IMR-90 (cell line): ENCODE measurements at regions not wholly inside any gene's neighbourhood (a gene's known extent, or its start where the extent isn't known, plus 50 kb on each side); places are given as distances from the start of the nearest gene placed in this dataset.

ENCODE experiments used
- ATAC-seq: fragments of 200-7000 bp; cut with Tn5 transposase; 2 replicates; pipeline ENCODE4 v1.9.1; 2020; ENCODE audit warnings: low read depth, mild to moderate bottlenecking, moderate library complexity
- BruUV-seq: library from RNA; stranded (reverse); fragments of 400-500 nt; replicated peaks from 2 replicates; lab custom pipeline; 2021; lab: Mats Ljungman, UMichigan
- CTCF ChIA-PET: fragments of 300-600 bp; formaldehyde crosslinking; extraction: SDS; loops from one replicate; lab custom pipeline; 2021; ENCODE audit warnings: antibody characterized with exemption; lab: Yijun Ruan, JAX
- POLR2A ChIA-PET: fragments of 300-600 bp; sonication (Branson Sonifier 250); formaldehyde crosslinking; loops from one replicate; lab custom pipeline; 2022; ENCODE audit warnings: antibody characterized with exemption; ENCODE audit not compliant: unreplicated experiment; lab: Charles Lee
- DNase-seq: peaks from one replicate; pipeline ENCODE4 v3.0.0; 2013
- H2AFZ ChIP-seq: replicated peaks from 2 replicates; pipeline ENCODE3; 2013; ENCODE audit warnings: low read length, mild to moderate bottlenecking; ENCODE audit not compliant: poor library complexity
- H2AK5ac ChIP-seq: 2 replicates; pipeline ENCODE4 v1.6.1; 2013; ENCODE audit warnings: low read depth, low read length, inconsistent platforms
- H2AK9ac ChIP-seq: replicated peaks from 2 replicates; pipeline ENCODE3; 2013; ENCODE audit warnings: mild to moderate bottlenecking, low read depth, low read length, moderate library complexity; ENCODE audit not compliant: poor library complexity
- H2BK120ac ChIP-seq: 2 replicates; pipeline ENCODE4 v1.6.1; 2013; ENCODE audit warnings: low read depth, low read length, inconsistent platforms
- H2BK15ac ChIP-seq: 3 replicates; pipeline ENCODE4 v1.6.1; 2013; ENCODE audit warnings: low read depth, low read length, inconsistent platforms
- H2BK20ac ChIP-seq: 2 replicates; pipeline ENCODE4 v1.6.1; 2013; ENCODE audit warnings: low read depth, mild to moderate bottlenecking, inconsistent platforms, low read length, moderate library complexity
- H2BK5ac ChIP-seq: 2 replicates; pipeline ENCODE4 v1.6.1; 2013; ENCODE audit warnings: mild to moderate bottlenecking, low read depth, low read length, inconsistent platforms; ENCODE audit not compliant: poor library complexity, severe bottlenecking
- H3K14ac ChIP-seq: replicated peaks from 2 replicates; pipeline ENCODE4 v1.6.1; 2013; ENCODE audit warnings: low read depth, low read length, inconsistent platforms
- H3K18ac ChIP-seq: 2 replicates; pipeline ENCODE4 v1.6.1; 2013; ENCODE audit warnings: low read depth, low read length, control low read depth
- H3K23ac ChIP-seq: 2 replicates; pipeline ENCODE4 v1.6.1; 2013; ENCODE audit warnings: low read depth, low read length, inconsistent platforms
- H3K27ac ChIP-seq: 2 replicates; pipeline ENCODE4 v1.5.1; 2013; ENCODE audit warnings: mild to moderate bottlenecking, control low read depth, low read length; ENCODE audit not compliant: insufficient read depth
- H3K27me3 ChIP-seq: 2 replicates; pipeline ENCODE4 v1.6.1; 2013; ENCODE audit warnings: low read length; ENCODE audit not compliant: control insufficient read depth, insufficient read depth
- H3K36me3 ChIP-seq: 2 replicates; pipeline ENCODE4 v1.6.1; 2013; ENCODE audit warnings: low read length, mixed read lengths; ENCODE audit not compliant: control insufficient read depth, insufficient read depth
- H3K4ac ChIP-seq: 2 replicates; pipeline ENCODE4 v1.6.1; 2013; ENCODE audit warnings: low read depth, low read length, inconsistent platforms
- H3K4me1 ChIP-seq: 2 replicates; pipeline ENCODE4 v1.6.1; 2013; ENCODE audit warnings: low read length, mixed read lengths; ENCODE audit not compliant: control insufficient read depth, insufficient read depth
- H3K4me2 ChIP-seq: 2 replicates; pipeline ENCODE4 v1.6.1; 2013; ENCODE audit warnings: low read depth, mild to moderate bottlenecking, control low read depth, low read length, moderate library complexity
- H3K4me3 ChIP-seq: 2 replicates; pipeline ENCODE4 v1.5.1; 2013; ENCODE audit warnings: low read depth, mild to moderate bottlenecking, control low read depth, low read length, moderate library complexity; ENCODE audit not compliant: insufficient read depth
- H3K56ac ChIP-seq: 2 replicates; pipeline ENCODE4 v1.6.1; 2013; ENCODE audit warnings: low read length, inconsistent platforms; ENCODE audit not compliant: insufficient read depth; ENCODE audit errors: extremely low read depth
- H3K79me1 ChIP-seq, 2 experiments: 2 replicates each; pipeline ENCODE4 v1.6.1; 2013; ENCODE audit warnings: low read length in 2 of 2, inconsistent platforms in 1 of 2, low read depth in 1 of 2
- H3K9ac ChIP-seq: 2 replicates; pipeline ENCODE4 v1.6.1; 2013; ENCODE audit warnings: low read depth, low read length, control low read depth
- H3K9me1 ChIP-seq: 2 replicates; pipeline ENCODE4 v1.6.1; 2013; ENCODE audit warnings: low read length, inconsistent platforms; ENCODE audit not compliant: insufficient read depth
- H3K9me3 ChIP-seq: 2 replicates; pipeline ENCODE4 v1.6.1; 2013; ENCODE audit warnings: low read length; ENCODE audit not compliant: control insufficient read depth, insufficient read depth
- H4K20me1 ChIP-seq: 2 replicates; pipeline ENCODE4 v1.6.1; 2013; ENCODE audit warnings: low read length, inconsistent platforms; ENCODE audit not compliant: insufficient read depth
- H4K5ac ChIP-seq: 2 replicates; pipeline ENCODE4 v1.6.1; 2013; ENCODE audit warnings: mild to moderate bottlenecking, low read depth, low read length, control low read depth
- H4K8ac ChIP-seq, 2 experiments: 2 replicates each; pipeline ENCODE4 v1.6.1; 2013; ENCODE audit warnings: low read depth in 2 of 2, low read length in 2 of 2, control low read depth in 1 of 2, inconsistent platforms in 1 of 2
- H4K91ac ChIP-seq: 2 replicates; pipeline ENCODE4 v1.6.1; 2013; ENCODE audit warnings: low read depth, low read length, inconsistent platforms; ENCODE audit not compliant: insufficient read depth
- BHLHE40 ChIP-seq: fragments of 150-350 bp; IDR thresholded peaks from 2 replicates; pipeline ENCODE4 v1.6.1; 2016; ENCODE audit warnings: mild to moderate bottlenecking, low read depth, low read length
- CEBPB ChIP-seq: IDR thresholded peaks from 2 replicates; pipeline ENCODE4 v1.6.1; 2012; ENCODE audit warnings: low read depth, low read length, improper control_type of control experiment
- CHD1 ChIP-seq: IDR thresholded peaks from 2 replicates; pipeline ENCODE4 v1.6.1; 2012; ENCODE audit warnings: low read depth, low read length, improper control_type of control experiment
- FOS ChIP-seq: fragments of 150-350 bp; IDR thresholded peaks from 2 replicates; pipeline ENCODE4 v1.6.1; 2016; ENCODE audit warnings: low read depth, low read length
- MAFK ChIP-seq: IDR thresholded peaks from 2 replicates; pipeline ENCODE4 v1.6.1; 2012; ENCODE audit warnings: low read depth, low read length, improper control_type of control experiment
- MAZ ChIP-seq: IDR thresholded peaks from 2 replicates; pipeline ENCODE4 v1.6.1; 2012; ENCODE audit warnings: low read depth, mild to moderate bottlenecking, low read length, improper control_type of control experiment, moderate library complexity, borderline replicate concordance
- MXI1 ChIP-seq: IDR thresholded peaks from 2 replicates; pipeline ENCODE4 v1.6.1; 2012; ENCODE audit warnings: low read depth, mild to moderate bottlenecking, low read length, moderate library complexity, borderline replicate concordance
- NFE2L2 ChIP-seq: fragments of 150-350 bp; IDR thresholded peaks from 2 replicates; pipeline ENCODE4 v1.6.1; 2016; ENCODE audit warnings: low read depth, mild to moderate bottlenecking, low read length
- POLR2A ChIP-seq: IDR thresholded peaks from 2 replicates; pipeline ENCODE4 v1.6.1; 2012; ENCODE audit warnings: mild to moderate bottlenecking, low read depth, low read length
- RAD21 ChIP-seq: IDR thresholded peaks from 2 replicates; pipeline ENCODE4 v1.6.1; 2012; ENCODE audit warnings: low read length, improper control_type of control experiment
- RCOR1 ChIP-seq: IDR thresholded peaks from 2 replicates; pipeline ENCODE4 v1.6.1; 2012; ENCODE audit warnings: mild to moderate bottlenecking, low read length, improper control_type of control experiment; ENCODE audit not compliant: insufficient replicate concordance
- RFX5 ChIP-seq: IDR thresholded peaks from 2 replicates; pipeline ENCODE4 v1.8.0; 2012; ENCODE audit warnings: low read depth, mild to moderate bottlenecking, low read length, moderate library complexity
- SMC3 ChIP-seq: fragments of 150-350 bp; IDR thresholded peaks from 2 replicates; pipeline ENCODE4 v1.6.1; 2016; ENCODE audit warnings: low read depth, mild to moderate bottlenecking, antibody characterized with exemption, low read length, moderate library complexity
- WGBS, 2 experiments: methylation state at CpG; one replicate each; pipeline versions ENCODE4 v1.1.5 to v1.1.7; 2013; ENCODE audit warnings: missing lambda C conversion rate in 2 of 2; ENCODE audit not compliant: insufficient read length in 1 of 2; ENCODE audit errors: extremely low coverage in 2 of 2; 5-methylcytosine and 5-hydroxymethylcytosine counted together
- dilution Hi-C: fragments of 300-500 bp; cut with HindIII; formaldehyde crosslinking; loops from one replicate; pipeline ENCODE4 v1.14.3; 2018; ENCODE audit warnings: low sequenced_read_pairs; ENCODE audit not compliant: unreplicated experiment
- in situ Hi-C: fragments of 300-500 bp; cut with MboI; formaldehyde crosslinking; loops from 3 replicates; pipeline ENCODE4 v1.14.3; 2019; ENCODE audit warnings: low sequenced_read_pairs, inconsistent platforms, mixed read lengths
- intact Hi-C: fragments of 100-400 bp; cut with micrococcal nuclease; formaldehyde crosslinking; loops from 2 replicates; pipeline ENCODE4 v1.10.0; 2022
- TF ChIP-seq, protein P1 (sequence below): fragments of 150-350 bp; IDR thresholded peaks from 2 replicates; pipeline ENCODE4 v1.6.1; 2016; ENCODE audit warnings: low read depth, mild to moderate bottlenecking, low read length, moderate library complexity, borderline replicate concordance
- TF ChIP-seq, protein P2 (sequence below): fragments of 150-350 bp; IDR thresholded peaks from 2 replicates; pipeline ENCODE4 v1.6.1; 2017; ENCODE audit warnings: mild to moderate bottlenecking, antibody characterized with exemption, low read length, low read depth
- TF ChIP-seq, protein P3 (sequence below): conservative IDR thresholded peaks from 2 replicates; pipeline ENCODE4 v1.5.1; 2012; ENCODE audit warnings: mild to moderate bottlenecking, low read depth, low read length, improper control_type of control experiment

DNA sequence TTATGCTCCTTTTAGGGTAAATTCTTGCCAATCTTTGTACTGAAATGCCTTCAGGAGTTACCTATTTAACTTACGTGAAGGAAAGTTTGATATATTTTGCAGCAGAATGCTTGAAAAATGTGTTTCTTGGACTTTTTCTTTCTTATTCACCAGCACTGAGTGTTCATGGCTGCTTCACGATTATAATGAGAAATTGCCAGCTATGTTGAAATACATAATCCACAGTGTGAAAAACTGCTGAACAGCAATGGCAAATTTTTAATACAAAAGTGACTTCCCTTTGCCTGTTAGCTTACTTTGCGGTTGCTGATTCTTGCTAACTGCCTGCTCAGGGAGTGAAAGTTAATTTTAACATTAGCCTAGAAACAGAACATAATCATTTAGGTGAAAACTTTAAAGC, 153.8 kb upstream of the SLC4A4 start:
- Histone ChIP-seq H3K27me3 (no peaks in the 10 kb centered on the region), H3K56ac (no peak overlapping the region), H2AFZ (no peak overlapping the region), H3K79me1 (peaks cover 4 to 20% of the 10 kb centered on the region in 2 experiments; a peak in 3 of 4 replicates), H3K18ac (no peak overlapping the region), H2BK5ac (no peak overlapping the region), H4K5ac (no peak overlapping the region), H4K8ac (no peak overlapping the region), H3K9me3 (no peaks in the 10 kb centered on the region), H3K14ac (no peak overlapping the region), H2BK20ac (no peak overlapping the region), H2BK15ac (no peak overlapping the region), H3K9me1 (no peaks in the 10 kb centered on the region), H3K27ac (no peak overlapping the region), H3K4me2 (no peak overlapping the region), H3K4me3 (no peak overlapping the region), H2AK9ac (no peak overlapping the region), H2AK5ac (no peak overlapping the region), H3K4ac (no peak overlapping the region), H3K36me3 (no peaks in the 10 kb centered on the region; the same call in 1 of the 2 replicates), H4K20me1 (peaks cover 3% of the 10 kb centered on the region; the same call in 1 of the 2 replicates), H3K23ac (no peak overlapping the region), H4K91ac (no peak overlapping the region), H2BK120ac (no peak overlapping the region), H3K4me1 (no peaks in the 10 kb centered on the region), H3K9ac (no peak overlapping the region; the same call in 1 of the 2 replicates)
- intact Hi-C loops (loop anchor here (5.0 to 10.0 kb wide), 5 partner anchors 67 to 287 kb away; partner anchors contain the start of gene DCK), dilution Hi-C loops (no loop called here), in situ Hi-C loops (loop anchor here (10.0 kb wide), 1 partner anchor 370 kb away; no protein-coding TSS in a partner anchor)
- BruUV-seq: no TSS peak
- WGBS, 2 experiments: no CpG with 5 or more reads among the region's 3 CpGs
- ChIA-PET CTCF (interaction anchor here (0.7 to 1.5 kb wide), 9 partner anchors 10 to 366 kb away, joined by 3 to 7 read pairs (median 3); no protein-coding TSS in a partner anchor), POLR2A (interaction anchor here (0.6 kb wide), 1 partner anchor 170 kb away, joined by 4 read pairs; no protein-coding TSS in a partner anchor)
- DNase-seq (no peak), ATAC-seq (no peak)
- TF ChIP-seq MAFK: no peak
- TF ChIP-seq CHD1: no peak
- TF ChIP-seq RCOR1: no peak
- TF ChIP-seq MAZ: no peak
- TF ChIP-seq FOS: no peak
- TF ChIP-seq, protein P1, sequence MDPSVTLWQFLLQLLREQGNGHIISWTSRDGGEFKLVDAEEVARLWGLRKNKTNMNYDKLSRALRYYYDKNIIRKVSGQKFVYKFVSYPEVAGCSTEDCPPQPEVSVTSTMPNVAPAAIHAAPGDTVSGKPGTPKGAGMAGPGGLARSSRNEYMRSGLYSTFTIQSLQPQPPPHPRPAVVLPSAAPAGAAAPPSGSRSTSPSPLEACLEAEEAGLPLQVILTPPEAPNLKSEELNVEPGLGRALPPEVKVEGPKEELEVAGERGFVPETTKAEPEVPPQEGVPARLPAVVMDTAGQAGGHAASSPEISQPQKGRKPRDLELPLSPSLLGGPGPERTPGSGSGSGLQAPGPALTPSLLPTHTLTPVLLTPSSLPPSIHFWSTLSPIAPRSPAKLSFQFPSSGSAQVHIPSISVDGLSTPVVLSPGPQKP: no peak
- TF ChIP-seq MXI1: no peak
- no peak for TF ChIP-seq POLR2A
- TF ChIP-seq, protein P2, sequence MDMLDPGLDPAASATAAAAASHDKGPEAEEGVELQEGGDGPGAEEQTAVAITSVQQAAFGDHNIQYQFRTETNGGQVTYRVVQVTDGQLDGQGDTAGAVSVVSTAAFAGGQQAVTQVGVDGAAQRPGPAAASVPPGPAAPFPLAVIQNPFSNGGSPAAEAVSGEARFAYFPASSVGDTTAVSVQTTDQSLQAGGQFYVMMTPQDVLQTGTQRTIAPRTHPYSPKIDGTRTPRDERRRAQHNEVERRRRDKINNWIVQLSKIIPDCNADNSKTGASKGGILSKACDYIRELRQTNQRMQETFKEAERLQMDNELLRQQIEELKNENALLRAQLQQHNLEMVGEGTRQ: no peak
- TF ChIP-seq CEBPB: no peak
- TF ChIP-seq, protein P3, sequence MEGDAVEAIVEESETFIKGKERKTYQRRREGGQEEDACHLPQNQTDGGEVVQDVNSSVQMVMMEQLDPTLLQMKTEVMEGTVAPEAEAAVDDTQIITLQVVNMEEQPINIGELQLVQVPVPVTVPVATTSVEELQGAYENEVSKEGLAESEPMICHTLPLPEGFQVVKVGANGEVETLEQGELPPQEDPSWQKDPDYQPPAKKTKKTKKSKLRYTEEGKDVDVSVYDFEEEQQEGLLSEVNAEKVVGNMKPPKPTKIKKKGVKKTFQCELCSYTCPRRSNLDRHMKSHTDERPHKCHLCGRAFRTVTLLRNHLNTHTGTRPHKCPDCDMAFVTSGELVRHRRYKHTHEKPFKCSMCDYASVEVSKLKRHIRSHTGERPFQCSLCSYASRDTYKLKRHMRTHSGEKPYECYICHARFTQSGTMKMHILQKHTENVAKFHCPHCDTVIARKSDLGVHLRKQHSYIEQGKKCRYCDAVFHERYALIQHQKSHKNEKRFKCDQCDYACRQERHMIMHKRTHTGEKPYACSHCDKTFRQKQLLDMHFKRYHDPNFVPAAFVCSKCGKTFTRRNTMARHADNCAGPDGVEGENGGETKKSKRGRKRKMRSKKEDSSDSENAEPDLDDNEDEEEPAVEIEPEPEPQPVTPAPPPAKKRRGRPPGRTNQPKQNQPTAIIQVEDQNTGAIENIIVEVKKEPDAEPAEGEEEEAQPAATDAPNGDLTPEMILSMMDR: no peak
- no peak for TF ChIP-seq RFX5
- TF ChIP-seq SMC3: no peak
- TF ChIP-seq NFE2L2: no peak
- no peak for TF ChIP-seq BHLHE40
- TF ChIP-seq RAD21: no peak
